ENCODE measurements at regions not wholly inside any gene's neighbourhood (a gene's known extent, or its start where the extent isn't known, plus 50 kb on each side); places are given as distances from the start of the nearest gene placed in this dataset.
"Not testable (repeated sequence)": the region's sequence is repeated elsewhere in the genome, so short reads cannot be mapped to it uniquely, and the experiment has no call there.

GRCh38 chr1:242985096-242985495 lies 270.0 kb downstream of the CEP170 start:
- H3K36me3 Mint-ChIP-seq (ENCODE audit: low read depth); H3K4me1 Mint-ChIP-seq (ENCODE audit: low read depth); H3K9me3 Mint-ChIP-seq; H3K4me3 Mint-ChIP-seq (ENCODE audit: low read depth); H3K27ac Mint-ChIP-seq; H3K27me3 Mint-ChIP-seq (ENCODE audit: low read depth); DNase-seq (ENCODE audit: low spot score); intact Hi-C loops (cut with micrococcal nuclease): not testable (repeated sequence)

GRCh38 chr1:242973341-242973740 lies 281.7 kb downstream of the CEP170 start:
- H3K36me3 Mint-ChIP-seq (ENCODE audit: low read depth); DNase-seq (ENCODE audit: low spot score); H3K27me3 Mint-ChIP-seq (ENCODE audit: low read depth); intact Hi-C loops (cut with micrococcal nuclease); H3K4me1 Mint-ChIP-seq (ENCODE audit: low read depth); H3K9me3 Mint-ChIP-seq; H3K4me3 Mint-ChIP-seq (ENCODE audit: low read depth); H3K27ac Mint-ChIP-seq: not testable (repeated sequence)

DNA sequence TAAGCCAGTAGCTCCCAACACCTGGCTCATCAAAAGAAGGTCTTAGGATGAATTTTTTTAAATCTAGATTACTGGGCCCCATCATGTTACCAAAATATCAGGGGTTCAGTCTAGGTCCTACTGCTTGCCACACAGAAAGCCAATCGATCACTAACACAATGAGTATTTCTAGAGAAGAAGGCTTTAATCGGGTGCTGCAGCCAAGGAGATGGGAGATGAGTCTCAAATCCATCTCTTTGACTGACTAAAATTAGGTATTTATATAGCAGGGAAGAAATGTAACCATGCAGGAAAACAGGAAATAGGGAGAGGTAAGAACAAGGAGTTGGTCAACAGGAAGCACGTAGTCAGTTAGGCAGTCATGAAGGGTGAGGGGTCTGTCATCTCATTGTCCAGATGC lies 288.2 kb downstream of the CEP170 start:
- Mint-ChIP-seq H3K27ac (no peak overlapping the region), H3K9me3 (peaks cover 14% of the 10 kb centered on the region), H3K4me1 (ENCODE audit: low read depth) (no peaks in the 10 kb centered on the region), H3K36me3 (ENCODE audit: low read depth) (no peaks in the 10 kb centered on the region), H3K27me3 (ENCODE audit: low read depth) (no peaks in the 10 kb centered on the region), H3K4me3 (ENCODE audit: low read depth) (no peak overlapping the region)
- no peak for DNase-seq (ENCODE audit: low spot score)
- intact Hi-C loops (cut with micrococcal nuclease) = no loop called here

- H3K4me3 Mint-ChIP-seq (ENCODE audit: low read depth); H3K36me3 Mint-ChIP-seq (ENCODE audit: low read depth); H3K4me1 Mint-ChIP-seq (ENCODE audit: low read depth); H3K27ac Mint-ChIP-seq; intact Hi-C loops (cut with micrococcal nuclease); H3K9me3 Mint-ChIP-seq; DNase-seq (ENCODE audit: low spot score); H3K27me3 Mint-ChIP-seq (ENCODE audit: low read depth): not testable (repeated sequence)
Observed at GRCh38 chr1:242959397-242959796, 295.7 kb downstream of the CEP170 start.

DNA sequence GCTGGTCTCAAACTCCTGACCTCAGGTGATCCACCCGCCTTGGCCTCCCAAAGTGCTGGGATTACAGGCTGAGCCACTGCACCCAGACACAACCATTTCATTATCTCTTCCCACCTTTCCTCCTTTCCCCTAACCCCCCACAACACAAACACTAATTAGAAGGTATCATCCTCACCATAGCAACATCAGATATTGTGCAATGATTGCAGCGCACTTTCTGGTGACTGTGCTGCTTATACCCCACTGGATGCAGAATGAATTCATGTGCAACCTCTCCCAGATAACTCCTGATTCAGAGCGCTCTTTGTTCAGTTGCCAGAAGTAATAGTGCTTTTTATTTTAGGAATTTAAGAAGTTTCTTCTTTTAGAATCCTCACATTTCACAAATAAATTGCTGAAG lies 300.1 kb downstream of the CEP170 start:
- peaks cover 10% of the 10 kb centered on the region for H3K9me3 Mint-ChIP-seq
- H3K27me3 Mint-ChIP-seq (ENCODE audit: low read depth); H3K27ac Mint-ChIP-seq; intact Hi-C loops (cut with micrococcal nuclease); H3K36me3 Mint-ChIP-seq (ENCODE audit: low read depth); DNase-seq (ENCODE audit: low spot score); H3K4me1 Mint-ChIP-seq (ENCODE audit: low read depth); H3K4me3 Mint-ChIP-seq (ENCODE audit: low read depth): not testable (repeated sequence)

GRCh38 chr1:242946206-242946605 lies 308.9 kb downstream of the CEP170 start:
- no peaks in the 10 kb centered on the region for H3K36me3 Mint-ChIP-seq (ENCODE audit: low read depth)
- H3K27me3 Mint-ChIP-seq (ENCODE audit: low read depth) = no peaks in the 10 kb centered on the region
- no peak overlapping the region for H3K4me3 Mint-ChIP-seq (ENCODE audit: low read depth)
- no peak overlapping the region for H3K27ac Mint-ChIP-seq
- peaks cover 5% of the 10 kb centered on the region for H3K9me3 Mint-ChIP-seq
- intact Hi-C loops (cut with micrococcal nuclease) = no loop called here
- H3K4me1 Mint-ChIP-seq (ENCODE audit: low read depth) = no peaks in the 10 kb centered on the region
- no peak for DNase-seq (ENCODE audit: low spot score)

DNA sequence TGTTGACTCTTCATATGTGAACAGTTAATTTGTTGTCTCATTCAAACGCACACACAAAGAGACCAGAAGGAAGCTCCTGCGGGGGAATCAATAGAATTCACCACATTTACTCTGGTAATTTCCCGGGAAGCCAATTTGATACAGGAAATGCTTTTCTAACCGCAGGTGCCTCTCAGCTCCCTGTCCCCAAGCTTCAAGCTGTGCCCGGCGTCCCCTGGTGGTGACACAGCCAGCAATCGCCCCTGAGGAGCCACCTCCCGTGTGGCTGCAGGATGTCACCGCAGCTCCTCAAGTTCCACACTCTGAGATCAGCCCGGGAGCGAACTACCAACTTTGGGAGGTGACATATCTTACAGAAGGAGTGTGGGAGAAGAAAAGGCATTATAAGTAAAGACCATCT lies 318.4 kb downstream of the CEP170 start:
- H3K4me1 Mint-ChIP-seq (ENCODE audit: low read depth); H3K4me3 Mint-ChIP-seq (ENCODE audit: low read depth); intact Hi-C loops (cut with micrococcal nuclease); DNase-seq (ENCODE audit: low spot score); H3K27ac Mint-ChIP-seq; H3K36me3 Mint-ChIP-seq (ENCODE audit: low read depth); H3K9me3 Mint-ChIP-seq; H3K27me3 Mint-ChIP-seq (ENCODE audit: low read depth): not testable (repeated sequence)

DNA sequence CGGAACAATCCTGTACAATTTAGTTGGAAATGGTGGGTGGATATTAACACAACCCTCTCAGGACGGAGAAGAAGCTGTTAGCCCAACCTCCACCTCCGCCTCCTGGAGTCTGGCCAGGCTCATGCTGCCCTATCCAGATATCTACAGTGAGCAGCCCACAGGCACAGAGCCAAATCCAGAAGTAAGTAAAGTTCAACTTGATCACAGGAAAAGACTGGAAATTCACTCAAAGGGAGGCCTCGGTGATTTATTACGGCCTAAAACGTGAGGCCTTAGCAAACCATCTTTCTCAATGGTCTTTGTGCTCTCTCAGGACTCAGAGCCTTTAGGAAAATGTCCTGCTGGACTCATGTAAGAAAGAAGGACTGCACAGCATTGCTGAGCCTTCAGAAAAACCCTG lies 330.4 kb downstream of the CEP170 start:
- H3K27me3 Mint-ChIP-seq (ENCODE audit: low read depth); H3K36me3 Mint-ChIP-seq (ENCODE audit: low read depth); H3K4me3 Mint-ChIP-seq (ENCODE audit: low read depth); H3K27ac Mint-ChIP-seq; H3K4me1 Mint-ChIP-seq (ENCODE audit: low read depth); H3K9me3 Mint-ChIP-seq; DNase-seq (ENCODE audit: low spot score); intact Hi-C loops (cut with micrococcal nuclease): not testable (repeated sequence)

- H3K4me1 Mint-ChIP-seq (ENCODE audit: low read depth); H3K36me3 Mint-ChIP-seq (ENCODE audit: low read depth); H3K4me3 Mint-ChIP-seq (ENCODE audit: low read depth); intact Hi-C loops (cut with micrococcal nuclease); H3K9me3 Mint-ChIP-seq; H3K27ac Mint-ChIP-seq; DNase-seq (ENCODE audit: low spot score); H3K27me3 Mint-ChIP-seq (ENCODE audit: low read depth): not testable (repeated sequence)
Observed at GRCh38 chr1:242923603-242924002, 331.5 kb downstream of the CEP170 start.

DNA sequence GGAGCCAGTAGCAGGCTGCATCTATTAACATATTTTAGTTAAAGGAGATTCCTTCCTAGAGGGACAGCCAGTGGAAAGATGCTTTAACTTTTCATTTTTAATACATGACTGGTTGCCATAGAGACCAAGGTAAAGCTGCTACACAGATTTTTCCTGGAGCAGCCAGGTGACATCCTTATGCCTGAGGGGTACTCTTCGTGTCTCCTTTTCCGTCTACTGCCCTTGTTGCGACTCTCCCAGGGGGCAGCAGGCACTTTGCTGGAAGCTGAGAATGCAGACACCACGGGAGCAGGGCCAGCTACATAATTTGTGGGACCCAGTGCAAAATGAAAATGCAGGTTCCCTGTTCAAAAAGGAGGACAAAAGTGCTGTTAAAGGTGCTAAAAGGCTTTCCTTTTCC lies 340.4 kb downstream of the CEP170 start:
- H3K27ac Mint-ChIP-seq; H3K27me3 Mint-ChIP-seq (ENCODE audit: low read depth); H3K4me3 Mint-ChIP-seq (ENCODE audit: low read depth); H3K36me3 Mint-ChIP-seq (ENCODE audit: low read depth); H3K9me3 Mint-ChIP-seq; DNase-seq (ENCODE audit: low spot score); intact Hi-C loops (cut with micrococcal nuclease); H3K4me1 Mint-ChIP-seq (ENCODE audit: low read depth): not testable (repeated sequence)

DNA sequence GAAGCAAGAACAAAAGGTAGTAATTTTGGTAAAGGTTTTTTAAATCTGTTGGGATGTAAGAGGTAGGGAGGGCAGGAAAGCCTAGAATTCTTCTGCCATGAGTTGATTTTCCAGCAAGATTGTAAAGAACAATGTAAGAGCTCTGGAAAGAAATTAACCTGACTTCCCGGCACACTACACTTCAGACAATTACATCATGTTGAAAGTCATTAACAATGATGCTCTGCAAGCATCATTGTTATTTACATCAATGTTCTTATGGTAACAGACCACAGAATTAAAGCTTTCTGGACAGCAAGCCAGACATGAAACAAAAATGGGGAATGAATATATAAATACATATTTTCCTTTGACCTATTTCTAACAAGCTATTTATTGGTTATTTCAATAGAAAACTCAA lies 342.2 kb downstream of the CEP170 start:
- H3K27ac Mint-ChIP-seq; H3K9me3 Mint-ChIP-seq; H3K4me3 Mint-ChIP-seq (ENCODE audit: low read depth); H3K4me1 Mint-ChIP-seq (ENCODE audit: low read depth); H3K27me3 Mint-ChIP-seq (ENCODE audit: low read depth); DNase-seq (ENCODE audit: low spot score); intact Hi-C loops (cut with micrococcal nuclease); H3K36me3 Mint-ChIP-seq (ENCODE audit: low read depth): not testable (repeated sequence)

DNA sequence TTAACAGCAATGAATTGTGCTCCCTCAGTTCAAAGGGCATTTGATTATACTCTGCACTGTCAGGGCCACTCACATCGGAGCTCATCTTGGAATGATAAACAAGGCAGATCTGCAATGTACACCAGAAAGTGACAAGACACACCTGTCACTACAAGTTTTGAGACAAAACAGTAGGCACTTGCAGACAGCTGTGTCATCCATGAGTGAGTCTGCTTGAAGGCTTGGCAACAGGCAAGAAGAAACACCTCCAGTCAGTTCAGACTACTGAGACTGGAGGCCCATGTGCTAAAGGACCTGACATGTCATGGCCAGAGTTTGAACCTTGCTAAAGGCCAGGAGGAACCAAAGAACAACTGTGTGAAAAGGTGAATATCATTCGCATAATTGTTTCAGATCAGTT lies 354.5 kb downstream of the CEP170 start:
- H3K36me3 Mint-ChIP-seq (ENCODE audit: low read depth); H3K4me1 Mint-ChIP-seq (ENCODE audit: low read depth); H3K27me3 Mint-ChIP-seq (ENCODE audit: low read depth); DNase-seq (ENCODE audit: low spot score); H3K4me3 Mint-ChIP-seq (ENCODE audit: low read depth); intact Hi-C loops (cut with micrococcal nuclease); H3K9me3 Mint-ChIP-seq; H3K27ac Mint-ChIP-seq: not testable (repeated sequence)

- H3K9me3 Mint-ChIP-seq = peaks cover 4% of the 10 kb centered on the region
- no peak overlapping the region for H3K4me3 Mint-ChIP-seq (ENCODE audit: low read depth)
- H3K27ac Mint-ChIP-seq = no peak overlapping the region
- no peaks in the 10 kb centered on the region for H3K36me3 Mint-ChIP-seq (ENCODE audit: low read depth)
- H3K27me3 Mint-ChIP-seq (ENCODE audit: low read depth) = no peaks in the 10 kb centered on the region
- intact Hi-C loops (cut with micrococcal nuclease) = no loop called here
- DNase-seq (ENCODE audit: low spot score) = no peak
- H3K4me1 Mint-ChIP-seq (ENCODE audit: low read depth) = no peaks in the 10 kb centered on the region
Observed at GRCh38 chr1:242890192-242890741, 364.8 kb downstream of the CEP170 start.

GRCh38 chr1:242886137-242886536 lies 361.6 kb upstream of the PLD5 start:
- no peak for DNase-seq (ENCODE audit: low spot score)
- H3K36me3 Mint-ChIP-seq (ENCODE audit: low read depth) = no peaks in the 10 kb centered on the region
- intact Hi-C loops (cut with micrococcal nuclease) = no loop called here
- no peaks in the 10 kb centered on the region for H3K4me1 Mint-ChIP-seq (ENCODE audit: low read depth)
- no peak overlapping the region for H3K4me3 Mint-ChIP-seq (ENCODE audit: low read depth)
- H3K9me3 Mint-ChIP-seq = peaks cover 3% of the 10 kb centered on the region
- H3K27me3 Mint-ChIP-seq (ENCODE audit: low read depth) = no peaks in the 10 kb centered on the region
- no peak overlapping the region for H3K27ac Mint-ChIP-seq

Measured in activated T-helper 2 cell treated with anti-CD3 and anti-CD28 coated beads, Interferon-gamma antibody, Interleukin-2, Interleukin-4, amounts not matched to agents 10 μg/mL and 5 μg/mL and 100 μg/mL, durations not matched to agents 14 hours and 24 hours and 36 hours (primary cell).